Prostate gland (tissue), 2 donors: ENCODE measurements at regions not wholly inside any gene's neighbourhood (a gene's known extent, or its start where the extent isn't known, plus 50 kb on each side); places are given as distances from the start of the nearest gene placed in this dataset.

ENCODE experiments used
- POLR2A ChIP-seq: fragments of 450-650 bp; IDR thresholded peaks from one replicate; pipeline ENCODE4 v1.6.1; 2016; ENCODE audit warnings: antibody characterized with exemption, mild to moderate bottlenecking
- POLR2AphosphoS5 ChIP-seq: sonication (generic); formaldehyde crosslinking; IDR thresholded peaks from one replicate; pipeline ENCODE4 v1.6.1; 2017; ENCODE audit warnings: antibody characterized with exemption
- TF ChIP-seq, protein P1 (sequence below), 4 experiments: fragments of 200-600 bp in 2 of 4; fragments of 450-650 bp in 2 of 4; sonication (generic) in 2 of 4; IDR thresholded peaks; 1 replicate in 3 of 4; 2 replicates in 1 of 4; pipeline ENCODE4 v1.5.1; 2016 to 2019; ENCODE audit warnings: antibody characterized with exemption in 4 of 4, mild to moderate bottlenecking in 2 of 4, moderate library complexity in 2 of 4

DNA sequence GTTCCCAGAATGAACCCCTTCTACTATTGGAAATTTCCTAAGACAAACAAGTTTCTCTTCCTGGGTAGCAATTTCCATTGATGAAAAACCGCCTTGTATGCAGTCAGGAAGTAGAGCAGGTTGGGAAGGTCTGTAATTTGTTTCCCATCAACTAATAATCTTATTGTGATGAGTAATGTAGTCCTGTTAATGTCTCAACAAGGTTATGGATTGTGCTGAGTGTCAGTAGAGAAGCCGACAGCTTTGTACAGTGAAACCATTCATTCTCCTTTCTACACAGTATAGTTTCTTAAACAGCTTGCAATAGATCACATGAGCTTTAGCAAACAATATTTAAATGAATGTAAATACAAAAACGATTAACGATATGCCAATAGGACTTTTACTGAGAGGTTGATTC lies 355.4 kb upstream of the WWC1 start:
- TF ChIP-seq, protein P1, sequence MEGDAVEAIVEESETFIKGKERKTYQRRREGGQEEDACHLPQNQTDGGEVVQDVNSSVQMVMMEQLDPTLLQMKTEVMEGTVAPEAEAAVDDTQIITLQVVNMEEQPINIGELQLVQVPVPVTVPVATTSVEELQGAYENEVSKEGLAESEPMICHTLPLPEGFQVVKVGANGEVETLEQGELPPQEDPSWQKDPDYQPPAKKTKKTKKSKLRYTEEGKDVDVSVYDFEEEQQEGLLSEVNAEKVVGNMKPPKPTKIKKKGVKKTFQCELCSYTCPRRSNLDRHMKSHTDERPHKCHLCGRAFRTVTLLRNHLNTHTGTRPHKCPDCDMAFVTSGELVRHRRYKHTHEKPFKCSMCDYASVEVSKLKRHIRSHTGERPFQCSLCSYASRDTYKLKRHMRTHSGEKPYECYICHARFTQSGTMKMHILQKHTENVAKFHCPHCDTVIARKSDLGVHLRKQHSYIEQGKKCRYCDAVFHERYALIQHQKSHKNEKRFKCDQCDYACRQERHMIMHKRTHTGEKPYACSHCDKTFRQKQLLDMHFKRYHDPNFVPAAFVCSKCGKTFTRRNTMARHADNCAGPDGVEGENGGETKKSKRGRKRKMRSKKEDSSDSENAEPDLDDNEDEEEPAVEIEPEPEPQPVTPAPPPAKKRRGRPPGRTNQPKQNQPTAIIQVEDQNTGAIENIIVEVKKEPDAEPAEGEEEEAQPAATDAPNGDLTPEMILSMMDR (IDR thresholded peaks at IDR 0.05), result no peak
- no peak for TF ChIP-seq POLR2A
- no peak for TF ChIP-seq POLR2AphosphoS5
